ENCODE measurements at regions not wholly inside any gene's neighbourhood (a gene's known extent, or its start where the extent isn't known, plus 50 kb on each side); places are given as distances from the start of the nearest gene placed in this dataset.

- TF ChIP-seq, protein P1, sequence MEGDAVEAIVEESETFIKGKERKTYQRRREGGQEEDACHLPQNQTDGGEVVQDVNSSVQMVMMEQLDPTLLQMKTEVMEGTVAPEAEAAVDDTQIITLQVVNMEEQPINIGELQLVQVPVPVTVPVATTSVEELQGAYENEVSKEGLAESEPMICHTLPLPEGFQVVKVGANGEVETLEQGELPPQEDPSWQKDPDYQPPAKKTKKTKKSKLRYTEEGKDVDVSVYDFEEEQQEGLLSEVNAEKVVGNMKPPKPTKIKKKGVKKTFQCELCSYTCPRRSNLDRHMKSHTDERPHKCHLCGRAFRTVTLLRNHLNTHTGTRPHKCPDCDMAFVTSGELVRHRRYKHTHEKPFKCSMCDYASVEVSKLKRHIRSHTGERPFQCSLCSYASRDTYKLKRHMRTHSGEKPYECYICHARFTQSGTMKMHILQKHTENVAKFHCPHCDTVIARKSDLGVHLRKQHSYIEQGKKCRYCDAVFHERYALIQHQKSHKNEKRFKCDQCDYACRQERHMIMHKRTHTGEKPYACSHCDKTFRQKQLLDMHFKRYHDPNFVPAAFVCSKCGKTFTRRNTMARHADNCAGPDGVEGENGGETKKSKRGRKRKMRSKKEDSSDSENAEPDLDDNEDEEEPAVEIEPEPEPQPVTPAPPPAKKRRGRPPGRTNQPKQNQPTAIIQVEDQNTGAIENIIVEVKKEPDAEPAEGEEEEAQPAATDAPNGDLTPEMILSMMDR (conservative IDR thresholded peaks at IDR 0.05; ENCODE audit: low read length): no peak
- TF ChIP-seq EZH2phosphoT487 (IDR thresholded peaks at IDR 0.05; ENCODE audit: borderline replicate concordance, low read depth, low read length): no peak
Observed at GRCh38 chr4:29756966-29757365, 963.2 kb upstream of the PCDH7 start.
